Vagina (tissue), 2 donors: ENCODE measurements at regions not wholly inside any gene's neighbourhood (a gene's known extent, or its start where the extent isn't known, plus 50 kb on each side); places are given as distances from the start of the nearest gene placed in this dataset.

Source experiments
- DNase-seq, 2 donors: peaks; one replicate each; pipeline ENCODE4 v3.0.0-alpha.2; 2017; ENCODE audit errors: extremely low spot score in 2 of 2
- H3K27ac ChIP-seq: fragments of 200-600 bp; sonication (generic); one replicate; pipeline ENCODE4 v1.5.1; 2019
- H3K27me3 ChIP-seq: fragments of 200-600 bp; sonication (generic); one replicate; pipeline ENCODE4 v1.5.1; 2019
- H3K36me3 ChIP-seq, 2 donors: fragments of 200-600 bp; sonication (generic); one replicate each; pipeline ENCODE4 v1.5.1; 2017 to 2019
- H3K4me1 ChIP-seq: fragments of 200-600 bp; sonication (generic); one replicate; pipeline ENCODE4 v1.5.1; 2019
- H3K4me3 ChIP-seq, 2 donors: fragments of 200-600 bp; sonication (generic); 1 replicate in 1 of 2; 2 replicates in 1 of 2; pipeline ENCODE4 v1.5.1; 2016 to 2019
- H3K9me3 ChIP-seq: fragments of 200-600 bp; sonication (generic); one replicate; pipeline ENCODE4 v1.5.1; 2019
- CTCF ChIP-seq, 3 experiments: fragments of 450-650 bp in 2 of 3; fragments of 200-600 bp in 1 of 3; sonication (generic) in 1 of 3; IDR thresholded peaks; one replicate each; pipeline ENCODE4 v1.5.1; 2017 to 2019; ENCODE audit warnings: antibody characterized with exemption in 3 of 3, mild to moderate bottlenecking in 2 of 3, moderate library complexity in 2 of 3
- POLR2A ChIP-seq, 2 donors: fragments of 450-650 bp; IDR thresholded peaks; one replicate each; pipeline ENCODE4 v1.6.1; 2017; ENCODE audit warnings: antibody characterized with exemption in 2 of 2, mild to moderate bottlenecking in 2 of 2, moderate library complexity in 2 of 2
- POLR2AphosphoS5 ChIP-seq, 2 donors: sonication (generic); formaldehyde crosslinking; IDR thresholded peaks; one replicate each; pipeline ENCODE4 v1.9.0; 2017; ENCODE audit warnings: antibody characterized with exemption in 2 of 2, mild to moderate bottlenecking in 2 of 2, low read depth in 1 of 2; ENCODE audit not compliant: insufficient read depth in 1 of 2
- intact Hi-C: fragments of 100-400 bp; cut with DNase I; formaldehyde crosslinking; loops from one replicate; pipeline ENCODE4 v1.15.1; 2023

GRCh38 chr5:74549384-74549783 is 91.1 kb downstream of the ENC1 start:
- intact Hi-C loops = no loop called here
- Histone ChIP-seq H3K4me1 (no peaks in the 10 kb centered on the region), H3K4me3 (no peak overlapping the region), H3K27ac (no peak overlapping the region), H3K27me3 (no peaks in the 10 kb centered on the region), H3K36me3 (no peaks in the 10 kb centered on the region), H3K9me3 (no peaks in the 10 kb centered on the region)
- no peak for DNase-seq
- no peak for TF ChIP-seq POLR2A (IDR thresholded peaks at IDR 0.05)
- TF ChIP-seq CTCF (IDR thresholded peaks at IDR 0.05) = no peak
- TF ChIP-seq POLR2AphosphoS5 (IDR thresholded peaks at IDR 0.05; ENCODE audit: insufficient read depth in 1 of 2, low read depth in 1 of 2) = no peak

- no peak for DNase-seq
- TF ChIP-seq POLR2A (IDR thresholded peaks at IDR 0.05) (no peak), POLR2AphosphoS5 (IDR thresholded peaks at IDR 0.05; ENCODE audit: insufficient read depth in 1 of 2, low read depth in 1 of 2) (no peak), CTCF (IDR thresholded peaks at IDR 0.05) (no peak)
- Histone ChIP-seq H3K4me1 (peaks cover 17% of the 10 kb centered on the region), H3K27me3 (no peaks in the 10 kb centered on the region), H3K36me3 (no peaks in the 10 kb centered on the region), H3K4me3 (no peak overlapping the region), H3K9me3 (no peaks in the 10 kb centered on the region), H3K27ac (no peak overlapping the region)
- intact Hi-C loops = no loop called here
These were observed 93.7 kb downstream of the ENC1 start for GRCh38 chr5:74546796-74547195.

- Histone ChIP-seq H3K4me1 (peaks cover 17% of the 10 kb centered on the region), H3K4me3 (no peak overlapping the region), H3K9me3 (no peaks in the 10 kb centered on the region), H3K27ac (no peak overlapping the region), H3K27me3 (no peaks in the 10 kb centered on the region), H3K36me3 (no peaks in the 10 kb centered on the region)
- intact Hi-C loops = no loop called here
- no peak for DNase-seq
- TF ChIP-seq POLR2AphosphoS5 (IDR thresholded peaks at IDR 0.05; ENCODE audit: insufficient read depth in 1 of 2, low read depth in 1 of 2) (no peak), CTCF (IDR thresholded peaks at IDR 0.05) (no peak), POLR2A (IDR thresholded peaks at IDR 0.05) (no peak)
These were observed 95.7 kb downstream of the ENC1 start for GRCh38 chr5:74544811-74545210.

- Histone ChIP-seq H3K4me3 (no peak overlapping the region), H3K27ac (peak overlapping the region; percentile 65), H3K9me3 (no peaks in the 10 kb centered on the region), H3K27me3 (no peaks in the 10 kb centered on the region), H3K36me3 (no peaks in the 10 kb centered on the region), H3K4me1 (peaks cover 17% of the 10 kb centered on the region)
- intact Hi-C loops = no loop called here
- TF ChIP-seq POLR2A (IDR thresholded peaks at IDR 0.05) (no peak), POLR2AphosphoS5 (IDR thresholded peaks at IDR 0.05; ENCODE audit: insufficient read depth in 1 of 2, low read depth in 1 of 2) (peak in 1 of 2 donors; percentile 18), CTCF (IDR thresholded peaks at IDR 0.05) (no peak)
- DNase-seq = no peak
These were observed 97.1 kb downstream of the ENC1 start for GRCh38 chr5:74543162-74543995.

GRCh38 chr5:74542482-74542881 is 98.0 kb downstream of the ENC1 start:
- intact Hi-C loops = no loop called here
- H3K27me3 ChIP-seq = no peaks in the 10 kb centered on the region
- no peaks in the 10 kb centered on the region for H3K9me3 ChIP-seq
- peaks cover 17% of the 10 kb centered on the region for H3K4me1 ChIP-seq
- H3K4me3 ChIP-seq = no peak overlapping the region
- H3K36me3 ChIP-seq = no peaks in the 10 kb centered on the region
- TF ChIP-seq CTCF (IDR thresholded peaks at IDR 0.05) (no peak), POLR2AphosphoS5 (IDR thresholded peaks at IDR 0.05; ENCODE audit: insufficient read depth in 1 of 2, low read depth in 1 of 2) (no peak), POLR2A (IDR thresholded peaks at IDR 0.05) (no peak)
- no peak for DNase-seq
- H3K27ac ChIP-seq = peak overlapping the region; percentile 30
